ENCODE measurements at regions not wholly inside any gene's neighbourhood (a gene's known extent, or its start where the extent isn't known, plus 50 kb on each side); places are given as distances from the start of the nearest gene placed in this dataset.

DNA sequence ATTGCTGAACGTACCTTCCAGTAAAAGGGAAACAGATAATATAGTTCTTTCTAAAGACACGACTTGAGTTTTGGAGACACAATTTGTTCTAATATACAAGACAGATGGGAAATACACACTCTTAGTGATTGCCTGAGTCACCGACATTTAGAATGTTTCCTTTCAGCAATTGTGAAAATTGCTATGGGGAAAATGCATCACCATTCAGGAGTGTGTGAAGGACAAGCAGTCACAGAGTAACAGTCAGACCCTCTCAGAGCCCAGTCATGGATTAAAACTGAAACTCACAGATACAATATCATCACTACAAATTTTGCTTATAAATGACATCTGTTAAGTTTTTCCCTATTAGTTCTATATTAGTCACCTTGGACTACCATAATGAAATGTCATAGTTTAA is 286.1 kb downstream of the SPRY2 start:
- no peaks in the 10 kb centered on the region for H3K79me1 ChIP-seq (ENCODE audit: insufficient read depth, low read depth, low read length, poor library complexity, severe bottlenecking)
- no peak overlapping the region for H4K91ac ChIP-seq (ENCODE audit: insufficient read length, low read depth, low read length)
- H3K4ac ChIP-seq (ENCODE audit: low read depth, low read length), result no peak overlapping the region
- H3K27me3 ChIP-seq (ENCODE audit: insufficient read depth, low read length), result no peaks in the 10 kb centered on the region
- H3K9ac ChIP-seq (ENCODE audit: extremely low read depth, insufficient read length, low read length), result no peak overlapping the region
- WGBS (ENCODE audit: extremely low coverage, insufficient read length, low lambda C conversion rate), result no CpG with 5 or more reads among the region's 3 CpGs
- Mint-ChIP-seq H3K9me3 (peaks cover 0 to 2% of the 10 kb centered on the region in 2 experiments; a peak in 2 of 5 replicates), H3K4me3 (no peak overlapping the region), H3K4me1 (peaks cover 3 to 7% of the 10 kb centered on the region in 2 experiments; a peak in 3 of 4 replicates), H3K36me3 (ENCODE audit: insufficient read depth in 1 of 3, low read depth in 3 of 3) (peaks cover 0 to 2% (median 0%) of the 10 kb centered on the region in 3 experiments; a peak in 2 of 7 replicates), H3K27me3 (ENCODE audit: low read depth) (no peaks in the 10 kb centered on the region), H3K27ac (no peak overlapping the region)
- no peaks in the 10 kb centered on the region for H3K23me2 ChIP-seq (ENCODE audit: insufficient read length, low read depth, low read length, poor library complexity, severe bottlenecking)
- DNase-seq, result no peak
- H2BK120ac ChIP-seq (ENCODE audit: low read depth, low read length, poor library complexity, severe bottlenecking), result no peak overlapping the region
- H3K18ac ChIP-seq (ENCODE audit: insufficient read length, low read depth, low read length), result no peak overlapping the region
- H4K8ac ChIP-seq (replicated peaks; ENCODE audit: insufficient read length, low read depth, low read length), result no peak overlapping the region
- no peaks in the 10 kb centered on the region for H3K9me3 ChIP-seq (ENCODE audit: control insufficient read depth, low read depth, low read length)
- H3K4me1 ChIP-seq (ENCODE audit: insufficient read depth, low read length), result peaks cover 4% of the 10 kb centered on the region
- no peaks in the 10 kb centered on the region for H4K20me1 ChIP-seq (ENCODE audit: control insufficient read depth, insufficient read depth, insufficient read length)
- H3K56ac ChIP-seq (ENCODE audit: insufficient read length, low read depth, low read length), result no peak overlapping the region
- no peak overlapping the region for H2BK12ac ChIP-seq (ENCODE audit: insufficient read length, low read depth, low read length)
- H3K79me2 ChIP-seq (ENCODE audit: insufficient read depth, low read length), result no peaks in the 10 kb centered on the region
- H3K4me2 ChIP-seq (ENCODE audit: insufficient read depth, insufficient read length, low read length), result no peak overlapping the region
- H3K23ac ChIP-seq (ENCODE audit: insufficient read length, low read depth, low read length), result no peak overlapping the region
- no peak overlapping the region for H4K5ac ChIP-seq (ENCODE audit: insufficient read length, low read depth, low read length)
- H3K27ac ChIP-seq (ENCODE audit: insufficient read length, low read depth, low read length), result no peak overlapping the region
- no peak overlapping the region for H2AFZ ChIP-seq (ENCODE audit: low read length)
- no peak overlapping the region for H2BK15ac ChIP-seq (ENCODE audit: low read depth, low read length)
- no peak overlapping the region for H3K14ac ChIP-seq (ENCODE audit: insufficient read depth, low read length)
- no peak overlapping the region for H3T11ph ChIP-seq (ENCODE audit: low read length)
- no peak overlapping the region for H2BK20ac ChIP-seq (ENCODE audit: low read depth, low read length, poor library complexity, severe bottlenecking)
- no peak overlapping the region for H2AK5ac ChIP-seq (ENCODE audit: insufficient read length, low read length)
- H2BK5ac ChIP-seq (ENCODE audit: insufficient read length, low read length), result no peak overlapping the region
- TF ChIP-seq, protein P1, sequence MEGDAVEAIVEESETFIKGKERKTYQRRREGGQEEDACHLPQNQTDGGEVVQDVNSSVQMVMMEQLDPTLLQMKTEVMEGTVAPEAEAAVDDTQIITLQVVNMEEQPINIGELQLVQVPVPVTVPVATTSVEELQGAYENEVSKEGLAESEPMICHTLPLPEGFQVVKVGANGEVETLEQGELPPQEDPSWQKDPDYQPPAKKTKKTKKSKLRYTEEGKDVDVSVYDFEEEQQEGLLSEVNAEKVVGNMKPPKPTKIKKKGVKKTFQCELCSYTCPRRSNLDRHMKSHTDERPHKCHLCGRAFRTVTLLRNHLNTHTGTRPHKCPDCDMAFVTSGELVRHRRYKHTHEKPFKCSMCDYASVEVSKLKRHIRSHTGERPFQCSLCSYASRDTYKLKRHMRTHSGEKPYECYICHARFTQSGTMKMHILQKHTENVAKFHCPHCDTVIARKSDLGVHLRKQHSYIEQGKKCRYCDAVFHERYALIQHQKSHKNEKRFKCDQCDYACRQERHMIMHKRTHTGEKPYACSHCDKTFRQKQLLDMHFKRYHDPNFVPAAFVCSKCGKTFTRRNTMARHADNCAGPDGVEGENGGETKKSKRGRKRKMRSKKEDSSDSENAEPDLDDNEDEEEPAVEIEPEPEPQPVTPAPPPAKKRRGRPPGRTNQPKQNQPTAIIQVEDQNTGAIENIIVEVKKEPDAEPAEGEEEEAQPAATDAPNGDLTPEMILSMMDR (conservative IDR thresholded peaks at IDR 0.05), result no peak
